Vagina (tissue), 2 donors: ENCODE measurements at regions not wholly inside any gene's neighbourhood (a gene's known extent, or its start where the extent isn't known, plus 50 kb on each side); places are given as distances from the start of the nearest gene placed in this dataset.

Experiments used
- DNase-seq, 2 donors: peaks; one replicate each; pipeline ENCODE4 v3.0.0-alpha.2; 2017; ENCODE audit errors: extremely low spot score in 2 of 2
- H3K27ac ChIP-seq: fragments of 200-600 bp; sonication (generic); one replicate; pipeline ENCODE4 v1.5.1; 2019
- H3K27me3 ChIP-seq: fragments of 200-600 bp; sonication (generic); one replicate; pipeline ENCODE4 v1.5.1; 2019
- H3K36me3 ChIP-seq, 2 donors: fragments of 200-600 bp; sonication (generic); one replicate each; pipeline ENCODE4 v1.5.1; 2017 to 2019
- H3K4me1 ChIP-seq: fragments of 200-600 bp; sonication (generic); one replicate; pipeline ENCODE4 v1.5.1; 2019
- H3K4me3 ChIP-seq, 2 donors: fragments of 200-600 bp; sonication (generic); 1 replicate in 1 of 2; 2 replicates in 1 of 2; pipeline ENCODE4 v1.5.1; 2016 to 2019
- H3K9me3 ChIP-seq: fragments of 200-600 bp; sonication (generic); one replicate; pipeline ENCODE4 v1.5.1; 2019
- CTCF ChIP-seq, 3 experiments: fragments of 450-650 bp in 2 of 3; fragments of 200-600 bp in 1 of 3; sonication (generic) in 1 of 3; IDR thresholded peaks; one replicate each; pipeline ENCODE4 v1.5.1; 2017 to 2019; ENCODE audit warnings: antibody characterized with exemption in 3 of 3, mild to moderate bottlenecking in 2 of 3, moderate library complexity in 2 of 3
- POLR2A ChIP-seq, 2 donors: fragments of 450-650 bp; IDR thresholded peaks; one replicate each; pipeline ENCODE4 v1.6.1; 2017; ENCODE audit warnings: antibody characterized with exemption in 2 of 2, mild to moderate bottlenecking in 2 of 2, moderate library complexity in 2 of 2
- POLR2AphosphoS5 ChIP-seq, 2 donors: sonication (generic); formaldehyde crosslinking; IDR thresholded peaks; one replicate each; pipeline ENCODE4 v1.9.0; 2017; ENCODE audit warnings: antibody characterized with exemption in 2 of 2, mild to moderate bottlenecking in 2 of 2, low read depth in 1 of 2; ENCODE audit not compliant: insufficient read depth in 1 of 2
- intact Hi-C: fragments of 100-400 bp; cut with DNase I; formaldehyde crosslinking; loops from one replicate; pipeline ENCODE4 v1.15.1; 2023

DNA sequence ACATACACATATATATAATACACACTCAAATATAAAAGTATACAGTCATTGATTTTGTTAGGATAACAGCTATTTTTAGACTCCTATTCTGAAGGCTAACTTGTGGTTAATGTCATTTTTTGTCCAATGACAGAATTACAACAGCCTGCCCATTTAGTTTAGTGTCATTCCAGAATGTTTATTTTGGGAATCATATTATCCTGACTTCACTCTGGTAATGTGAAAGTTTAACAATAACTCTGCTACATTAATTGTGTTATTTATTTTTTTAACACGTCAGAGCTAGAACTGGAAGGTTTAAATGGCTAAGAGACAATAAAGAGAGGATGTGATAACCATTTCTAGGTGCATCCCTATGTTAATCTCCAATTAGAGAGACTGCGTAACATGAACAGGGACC lies 648.1 kb downstream of the USP25 start:
- no peaks in the 10 kb centered on the region for H3K36me3 ChIP-seq
- no peak overlapping the region for H3K27ac ChIP-seq
- no peak overlapping the region for H3K4me3 ChIP-seq
- H3K27me3 ChIP-seq: no peaks in the 10 kb centered on the region
- peaks cover 25% of the 10 kb centered on the region for H3K4me1 ChIP-seq
- H3K9me3 ChIP-seq: no peaks in the 10 kb centered on the region
- intact Hi-C loops: no loop called here
- TF ChIP-seq POLR2A (IDR thresholded peaks at IDR 0.05): no peak
- no peak for TF ChIP-seq POLR2AphosphoS5 (IDR thresholded peaks at IDR 0.05; ENCODE audit: insufficient read depth in 1 of 2, low read depth in 1 of 2)
- no peak for TF ChIP-seq CTCF (IDR thresholded peaks at IDR 0.05)
- DNase-seq: no peak

DNA sequence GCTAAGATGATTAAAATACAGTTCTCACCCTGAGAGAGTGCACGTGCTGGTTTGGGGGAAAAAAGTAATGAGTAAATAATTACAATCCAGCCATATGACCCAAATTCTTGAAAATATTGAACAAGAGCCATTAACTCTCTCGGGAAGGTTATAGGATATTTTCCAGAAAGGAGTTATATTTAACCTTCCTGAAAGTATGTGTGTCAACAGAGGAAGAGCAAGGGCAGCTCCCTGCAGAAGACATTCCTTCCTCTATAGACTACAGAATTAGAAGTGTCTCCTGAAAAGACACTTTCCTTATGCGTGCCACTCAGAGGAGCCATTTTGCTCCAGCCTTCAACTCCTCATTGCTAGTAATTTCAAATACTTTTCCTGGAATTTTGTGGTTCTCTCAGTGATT lies 648.7 kb downstream of the USP25 start:
- Histone ChIP-seq H3K27ac (no peak overlapping the region), H3K4me3 (no peak overlapping the region), H3K36me3 (no peaks in the 10 kb centered on the region), H3K4me1 (peaks cover 25% of the 10 kb centered on the region), H3K9me3 (no peaks in the 10 kb centered on the region), H3K27me3 (no peaks in the 10 kb centered on the region)
- intact Hi-C loops: no loop called here
- TF ChIP-seq CTCF (IDR thresholded peaks at IDR 0.05) (no peak), POLR2AphosphoS5 (IDR thresholded peaks at IDR 0.05; ENCODE audit: insufficient read depth in 1 of 2, low read depth in 1 of 2) (no peak)
- no peak for DNase-seq

GRCh38 chr21:16388291-16388690 lies 658.5 kb downstream of the USP25 start:
- intact Hi-C loops: no loop called here
- H3K4me3 ChIP-seq: no peak overlapping the region
- H3K36me3 ChIP-seq: no peaks in the 10 kb centered on the region
- no peak overlapping the region for H3K27ac ChIP-seq
- no peaks in the 10 kb centered on the region for H3K9me3 ChIP-seq
- H3K4me1 ChIP-seq: no peaks in the 10 kb centered on the region
- TF ChIP-seq CTCF (IDR thresholded peaks at IDR 0.05) (no peak), POLR2A (IDR thresholded peaks at IDR 0.05) (no peak), POLR2AphosphoS5 (IDR thresholded peaks at IDR 0.05; ENCODE audit: insufficient read depth in 1 of 2, low read depth in 1 of 2) (no peak)
- H3K27me3 ChIP-seq: no peaks in the 10 kb centered on the region
- DNase-seq: no peak

DNA sequence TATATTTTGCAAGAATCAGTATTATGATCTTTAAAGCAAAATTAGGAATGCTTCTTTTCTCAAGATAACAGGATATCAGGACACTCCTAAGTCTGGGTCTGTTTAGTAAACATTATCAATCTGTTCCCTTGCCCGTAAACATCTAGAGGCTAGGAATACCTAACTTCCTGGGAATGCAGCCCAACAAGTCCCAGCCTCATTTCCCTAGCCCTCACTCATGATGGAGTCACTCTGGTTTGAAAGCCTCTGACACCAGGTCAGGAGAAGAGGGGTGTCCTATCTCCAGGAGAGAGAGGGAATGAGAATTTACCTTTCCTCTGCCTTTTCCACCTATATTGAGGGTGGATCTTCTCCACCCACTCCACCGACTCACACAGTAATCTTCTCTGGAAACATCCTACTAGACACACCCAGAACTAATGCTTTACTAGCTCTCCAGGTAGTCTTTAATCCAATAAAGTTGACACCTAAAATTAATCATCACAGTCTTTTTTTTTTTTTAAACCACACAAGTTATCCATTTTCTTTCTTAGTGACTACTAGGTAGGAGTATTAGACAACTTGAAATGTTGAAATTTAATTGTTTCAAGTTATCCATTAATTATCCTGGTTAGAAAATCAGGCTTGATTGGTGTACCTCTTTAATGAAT lies 659.3 kb downstream of the USP25 start:
- H3K27me3 ChIP-seq: no peaks in the 10 kb centered on the region
- no peaks in the 10 kb centered on the region for H3K4me1 ChIP-seq
- intact Hi-C loops: no loop called here
- no peaks in the 10 kb centered on the region for H3K36me3 ChIP-seq
- TF ChIP-seq POLR2A (IDR thresholded peaks at IDR 0.05) (no peak), POLR2AphosphoS5 (IDR thresholded peaks at IDR 0.05; ENCODE audit: insufficient read depth in 1 of 2, low read depth in 1 of 2) (no peak), CTCF (IDR thresholded peaks at IDR 0.05) (no peak)
- no peak for DNase-seq
- no peak overlapping the region for H3K4me3 ChIP-seq
- no peak overlapping the region for H3K27ac ChIP-seq
- no peaks in the 10 kb centered on the region for H3K9me3 ChIP-seq

DNA sequence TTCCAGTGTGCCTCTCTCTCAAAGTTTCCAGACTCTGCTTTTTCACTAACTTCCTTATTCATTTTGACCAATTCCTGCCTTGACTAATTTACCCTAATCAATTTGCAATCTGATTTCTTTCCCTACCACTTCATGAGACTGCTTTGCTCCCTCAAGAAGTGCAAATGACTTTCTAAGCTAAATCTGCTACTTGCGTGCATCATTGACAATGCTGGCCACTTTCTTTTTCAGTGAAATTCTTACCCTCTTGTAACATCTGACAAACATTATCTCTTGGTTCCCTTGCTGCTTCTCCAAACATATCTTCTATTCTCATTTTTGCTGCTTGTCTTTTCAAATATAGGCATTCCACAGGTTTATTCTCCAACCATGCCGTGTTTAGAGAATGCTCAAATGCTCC lies 659.9 kb downstream of the USP25 start:
- TF ChIP-seq POLR2AphosphoS5 (IDR thresholded peaks at IDR 0.05; ENCODE audit: insufficient read depth in 1 of 2, low read depth in 1 of 2) (no peak), POLR2A (IDR thresholded peaks at IDR 0.05) (no peak), CTCF (IDR thresholded peaks at IDR 0.05) (no peak)
- no peaks in the 10 kb centered on the region for H3K27me3 ChIP-seq
- no peaks in the 10 kb centered on the region for H3K36me3 ChIP-seq
- intact Hi-C loops: no loop called here
- no peaks in the 10 kb centered on the region for H3K4me1 ChIP-seq
- H3K27ac ChIP-seq: no peak overlapping the region
- H3K4me3 ChIP-seq: no peak overlapping the region
- DNase-seq: no peak
- H3K9me3 ChIP-seq: no peaks in the 10 kb centered on the region
